NK-92 treated with Interleukin-12 subunit alpha and Interleukin-12 subunit beta, amount 100 ng/mL, for 24 hours (cell line): ENCODE measurements at regions not wholly inside any gene's neighbourhood (a gene's known extent, or its start where the extent isn't known, plus 50 kb on each side); places are given as distances from the start of the nearest gene placed in this dataset.

Experiments
- DNase-seq: peaks from one replicate; lab custom pipeline; 2025; lab: John Stamatoyannopoulos, UW

GRCh38 chr5:2262620-2263019, 379.9 kb upstream of the IRX4 start:
- DNase-seq: no peak

DNA sequence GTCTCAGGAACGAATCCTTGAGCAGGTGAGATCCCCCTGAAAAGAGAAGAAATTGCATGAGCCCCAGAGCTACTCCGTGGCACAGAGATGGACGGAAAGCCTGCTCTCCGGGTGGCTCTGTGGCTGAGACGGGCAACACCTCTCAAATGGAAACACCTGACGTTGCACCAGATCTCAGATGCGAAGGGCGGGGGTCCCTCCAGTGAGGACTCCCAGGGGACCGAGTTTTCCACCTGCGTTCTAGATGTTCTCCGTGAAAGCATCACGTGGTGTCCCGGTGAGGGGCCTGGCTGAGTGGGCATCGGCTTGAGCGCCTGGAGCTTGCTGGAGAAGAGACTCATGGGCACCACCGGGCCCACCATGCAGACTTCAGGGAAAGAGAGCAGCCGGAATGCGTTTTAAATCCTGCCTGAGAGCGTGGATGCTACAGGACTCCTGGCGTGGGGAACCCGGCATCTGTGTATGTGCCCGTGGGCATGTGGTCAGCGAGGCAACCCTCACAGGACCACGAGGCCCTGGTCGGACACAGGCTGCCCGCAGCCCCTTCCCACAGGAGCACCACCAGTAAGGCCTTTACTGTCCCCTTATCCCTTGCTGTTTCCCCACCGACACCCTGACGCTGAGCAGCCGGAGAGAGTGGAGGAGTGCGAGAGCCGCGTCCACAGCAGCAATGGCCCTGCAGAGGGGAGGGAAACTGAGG, 378.4 kb upstream of the IRX4 start:
- no peak for DNase-seq

- no peak for DNase-seq
Observed at GRCh38 chr5:2260211-2261003, 377.7 kb upstream of the IRX4 start.

GRCh38 chr5:2259494-2260107, 376.9 kb upstream of the IRX4 start:
- DNase-seq: no peak

GRCh38 chr5:2258861-2259260, 376.1 kb upstream of the IRX4 start:
- no peak for DNase-seq

- DNase-seq: no peak
Observed at GRCh38 chr5:2257326-2258244, 374.9 kb upstream of the IRX4 start.

DNA sequence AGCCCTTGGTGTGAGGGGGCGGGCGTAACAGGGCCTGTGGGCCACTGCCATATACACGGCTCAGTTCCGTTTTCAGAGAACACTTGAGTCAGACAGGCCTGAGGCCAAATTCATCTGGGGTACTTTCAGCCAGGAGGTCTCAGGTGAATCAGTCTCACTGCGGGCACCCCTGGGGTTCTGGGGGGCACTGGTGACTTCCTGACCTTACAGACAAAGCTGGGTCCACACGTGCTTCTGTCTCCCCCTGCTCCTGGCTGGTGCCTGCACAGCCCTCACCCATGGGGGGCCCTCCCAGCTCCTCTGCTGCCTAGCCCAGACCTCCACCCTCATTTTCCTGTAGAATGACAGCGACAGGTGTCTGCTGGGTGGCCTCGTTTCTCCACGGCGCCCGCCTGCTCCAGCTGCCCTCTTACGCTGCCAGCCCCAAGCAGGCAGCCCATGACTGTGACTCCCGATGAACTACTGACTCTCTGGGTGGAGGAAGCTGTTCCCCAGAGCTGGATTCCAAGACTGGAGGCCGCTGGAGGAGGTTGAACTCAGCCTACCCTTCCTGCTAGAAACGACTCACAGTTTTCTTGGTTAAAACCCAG, 374.1 kb upstream of the IRX4 start:
- no peak for DNase-seq

- no peak for DNase-seq
Observed at GRCh38 chr5:2255915-2256690, 373.4 kb upstream of the IRX4 start.

GRCh38 chr5:2254880-2255750, 372.4 kb upstream of the IRX4 start:
- no peak for DNase-seq

- DNase-seq: no peak
Observed at GRCh38 chr5:2254406-2254805, 371.7 kb upstream of the IRX4 start.

- DNase-seq: no peak
Observed at GRCh38 chr5:2253040-2253975, 370.6 kb upstream of the IRX4 start.

DNA sequence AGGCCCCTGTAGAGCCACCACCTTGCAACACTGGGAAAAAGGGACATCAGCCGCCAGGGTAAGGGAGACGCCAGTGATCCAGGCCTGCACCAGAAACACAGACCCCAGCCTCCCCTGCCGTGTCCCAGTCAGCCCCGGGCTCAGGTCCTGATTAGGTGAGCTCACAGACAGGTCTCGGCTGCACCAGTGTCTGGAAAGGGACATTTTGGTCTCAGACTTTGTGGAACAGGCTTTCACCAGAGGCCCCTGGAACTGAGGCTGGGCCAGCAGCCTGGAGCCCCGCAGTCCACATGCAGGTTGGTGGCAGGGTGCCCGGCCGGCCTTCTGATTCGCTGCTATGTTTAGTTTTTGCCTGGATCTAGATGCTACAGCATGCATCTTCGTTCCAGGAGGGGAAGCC, 369.0 kb upstream of the IRX4 start:
- DNase-seq: no peak

DNA sequence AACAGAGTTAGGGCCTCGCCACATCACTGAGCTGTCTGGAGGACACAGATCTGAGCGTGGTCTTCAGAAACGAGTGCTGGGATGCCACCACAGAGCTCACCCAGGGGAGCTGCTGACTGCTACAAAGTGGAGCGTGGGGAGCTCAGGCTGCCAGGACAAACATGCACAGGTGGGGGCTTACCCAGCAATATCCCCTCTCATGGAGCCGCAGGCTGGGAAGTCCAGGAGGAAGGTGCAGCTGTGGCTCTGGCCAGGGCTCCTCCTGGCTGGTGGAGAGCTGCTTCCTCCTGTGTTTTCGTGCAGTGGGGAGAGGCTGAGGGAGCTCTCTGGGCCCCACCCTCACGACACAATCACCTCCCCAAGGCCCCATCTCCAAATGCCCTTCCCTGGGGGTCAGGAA, 368.6 kb upstream of the IRX4 start:
- DNase-seq: no peak

DNA sequence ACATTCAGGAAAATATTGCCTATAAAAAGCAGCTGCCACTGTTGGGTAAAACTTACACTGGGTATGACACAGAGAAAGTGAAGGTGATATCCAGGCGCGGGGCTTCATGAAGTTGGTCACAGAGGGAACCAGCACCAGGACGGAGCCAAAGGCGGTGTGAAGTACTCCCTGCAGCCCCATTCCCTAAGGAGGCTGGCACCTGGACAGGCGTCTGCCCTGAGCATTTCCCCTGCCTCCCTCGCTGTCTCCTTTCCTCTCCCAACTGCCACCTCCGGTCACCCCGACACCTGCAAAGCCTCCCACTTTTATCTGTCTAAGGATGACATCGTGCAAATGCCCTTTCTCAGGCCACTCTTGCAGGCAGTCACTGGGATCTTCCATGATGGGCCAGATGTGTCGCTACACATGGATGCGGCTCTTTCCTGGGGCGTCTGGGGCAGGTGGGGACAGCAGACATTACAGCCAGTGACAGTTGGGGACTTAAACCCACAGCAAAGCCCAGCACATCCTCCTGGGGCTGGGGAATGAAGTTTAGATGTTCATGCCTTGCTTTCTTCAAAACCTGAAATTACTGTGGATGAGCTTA, 367.7 kb upstream of the IRX4 start:
- DNase-seq: no peak

DNA sequence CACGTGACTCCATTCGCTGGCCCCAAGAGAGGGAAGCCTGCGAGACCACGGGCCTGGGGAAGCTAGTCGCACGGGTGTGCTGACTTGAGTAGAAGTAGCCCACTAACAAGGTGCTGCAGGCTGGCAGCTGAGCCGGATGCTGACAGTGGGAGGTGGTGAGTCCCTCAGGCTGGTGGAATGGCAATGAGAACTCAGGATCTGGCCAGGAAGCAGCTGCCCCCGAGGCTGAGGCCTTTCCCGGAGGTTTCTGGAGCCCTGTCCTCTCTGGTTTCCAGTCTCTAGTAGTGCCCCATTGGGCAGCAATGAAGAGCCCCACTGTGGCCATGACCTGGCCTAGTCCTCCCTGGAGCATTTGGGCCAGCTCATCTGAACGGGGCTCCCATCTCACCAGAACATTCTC, 366.7 kb upstream of the IRX4 start:
- DNase-seq: no peak

- DNase-seq: no peak
Observed at GRCh38 chr5:2249026-2249425, 366.3 kb upstream of the IRX4 start.

DNA sequence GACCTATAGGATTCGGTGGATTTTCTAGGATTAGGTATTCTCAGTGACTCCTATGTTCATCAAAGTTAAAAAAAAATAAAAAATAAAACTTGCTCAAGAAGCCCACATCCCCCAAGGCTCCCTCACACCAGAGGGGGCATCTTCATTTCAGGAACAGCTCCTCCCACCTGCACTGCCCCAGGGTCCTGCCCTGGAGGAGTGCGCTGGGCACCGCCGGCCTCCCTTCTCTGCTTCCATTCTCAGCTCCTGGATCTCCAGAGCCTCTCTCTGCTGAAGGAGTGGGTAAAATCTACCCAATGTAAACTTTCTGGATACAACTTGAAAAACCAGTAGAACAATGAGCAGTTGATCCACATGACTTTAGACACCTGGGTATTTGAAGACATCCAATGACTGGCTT, 359.8 kb upstream of the IRX4 start:
- DNase-seq: no peak

DNA sequence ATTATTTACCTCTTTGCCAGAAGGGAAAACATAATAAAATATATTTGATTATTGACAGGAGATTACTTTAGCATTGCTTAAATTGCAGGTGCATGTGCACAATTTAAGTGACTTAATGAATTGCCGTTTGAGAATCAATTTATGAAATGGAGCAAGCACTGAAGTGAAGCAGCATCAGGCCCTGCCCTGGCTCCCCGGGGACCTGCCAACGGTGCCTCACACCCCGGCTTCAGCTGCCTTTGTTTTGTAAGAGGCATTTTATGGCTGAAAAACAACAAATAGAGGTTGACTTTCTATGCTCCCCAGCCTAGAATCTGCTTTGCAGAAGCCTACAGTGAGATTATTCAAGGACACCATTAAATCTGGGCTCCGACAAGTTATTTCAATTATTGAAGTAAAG, 359.1 kb upstream of the IRX4 start:
- DNase-seq: no peak
